HL-60/S4 (cell line): ENCODE measurements at regions not wholly inside any gene's neighbourhood (a gene's known extent, or its start where the extent isn't known, plus 50 kb on each side); places are given as distances from the start of the nearest gene placed in this dataset.

Source experiments
- in situ Hi-C: fragments of 300-500 bp; cut with MboI; formaldehyde crosslinking; loops from 2 replicates; pipeline ENCODE4 v1.14.3; 2022; ENCODE audit warnings: low sequenced_read_pairs

GRCh38 chr2:190805843-190806242, 74.8 kb upstream of the GLS start:
- in situ Hi-C loops: no loop called here

DNA sequence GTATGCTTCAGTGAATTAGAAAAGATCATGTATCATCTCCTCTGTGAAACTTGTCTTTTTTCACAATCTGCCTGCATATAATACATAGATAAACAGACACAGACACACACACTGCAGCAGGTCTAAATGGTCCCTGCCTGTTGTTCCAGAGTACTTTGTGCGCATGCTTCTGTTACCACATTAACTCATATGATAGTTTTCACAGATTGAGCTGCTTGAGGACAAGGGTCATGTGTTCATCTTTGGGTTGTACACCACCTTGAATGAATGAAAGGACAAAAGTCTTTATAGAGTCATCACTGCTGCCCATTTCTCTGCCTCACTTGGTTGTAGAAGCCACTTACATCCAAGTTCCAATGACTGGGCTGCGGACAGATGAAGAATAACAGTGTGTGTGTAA, 72.7 kb upstream of the GLS start:
- in situ Hi-C loops: no loop called here

- in situ Hi-C loops: no loop called here
Measured at GRCh38 chr2:190809139-190809764, 71.4 kb upstream of the GLS start.

GRCh38 chr2:190809876-190810525, 70.6 kb upstream of the GLS start:
- in situ Hi-C loops: no loop called here

DNA sequence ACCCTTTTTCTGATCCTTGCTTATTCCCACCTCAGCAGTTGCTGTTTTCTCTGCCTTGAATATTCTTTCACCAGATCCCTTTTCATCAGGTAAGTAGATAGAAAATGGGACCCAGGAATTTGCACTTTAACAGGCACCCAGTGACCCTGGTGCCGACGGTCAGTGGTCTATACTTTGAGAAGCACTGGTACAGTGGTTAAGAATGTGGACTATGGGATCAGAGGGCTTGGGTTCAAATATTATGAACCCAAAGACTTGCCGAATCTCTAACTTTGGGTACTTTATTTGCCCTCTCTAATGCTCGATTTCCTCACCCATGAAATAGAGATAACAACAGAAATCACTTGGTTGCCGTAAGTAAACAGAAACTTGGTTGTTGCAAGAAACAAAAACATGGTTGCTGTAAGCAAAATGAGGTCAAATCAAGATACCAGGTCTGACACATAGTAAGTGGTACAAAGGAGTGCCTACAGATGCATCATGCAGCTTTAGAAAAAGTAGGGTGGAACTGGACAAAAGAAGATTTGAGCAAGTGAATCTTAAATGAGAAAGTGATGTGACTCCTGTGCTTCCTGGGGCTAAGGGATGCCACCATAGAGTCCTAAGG, 69.5 kb upstream of the GLS start:
- in situ Hi-C loops: no loop called here

DNA sequence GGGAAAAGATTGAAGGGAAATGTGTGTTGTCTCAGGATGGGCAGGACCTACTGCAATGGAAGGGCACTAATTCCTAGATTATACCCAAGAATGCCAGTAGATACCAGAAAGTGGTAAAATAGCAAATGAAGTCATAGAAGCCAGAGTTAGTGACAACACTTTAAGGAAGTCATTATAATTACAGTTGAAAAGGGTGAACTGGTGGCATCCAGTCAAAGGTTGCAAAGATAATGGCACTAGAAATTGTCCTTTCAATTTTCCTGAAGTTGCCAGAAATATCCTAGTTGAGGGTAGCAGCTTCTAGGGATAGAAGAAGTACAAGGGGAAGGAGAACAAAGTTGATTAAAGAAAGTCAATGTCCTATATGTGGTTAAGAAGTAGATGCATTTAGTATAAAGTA, 68.8 kb upstream of the GLS start:
- in situ Hi-C loops: no loop called here

GRCh38 chr2:190812506-190813294, 67.9 kb upstream of the GLS start:
- in situ Hi-C loops: no loop called here

DNA sequence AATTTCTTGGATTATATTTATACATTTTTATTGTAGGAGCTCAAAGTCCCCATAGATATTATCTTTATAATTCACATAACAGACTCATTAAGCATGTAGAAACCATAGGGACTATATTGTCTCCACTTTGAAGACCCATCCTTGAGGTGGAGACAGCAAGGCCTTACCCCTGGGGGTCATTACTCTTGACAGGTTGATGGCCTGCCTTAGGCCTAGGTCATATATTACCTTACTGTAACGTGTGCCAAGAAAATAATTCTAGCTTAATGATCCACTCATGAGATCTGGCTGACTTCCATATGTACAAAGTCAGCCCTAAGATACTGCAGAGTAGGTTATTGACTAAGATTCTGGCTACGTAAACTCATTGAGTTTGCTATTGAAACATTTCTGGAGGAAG, 65.4 kb upstream of the GLS start:
- in situ Hi-C loops: no loop called here

DNA sequence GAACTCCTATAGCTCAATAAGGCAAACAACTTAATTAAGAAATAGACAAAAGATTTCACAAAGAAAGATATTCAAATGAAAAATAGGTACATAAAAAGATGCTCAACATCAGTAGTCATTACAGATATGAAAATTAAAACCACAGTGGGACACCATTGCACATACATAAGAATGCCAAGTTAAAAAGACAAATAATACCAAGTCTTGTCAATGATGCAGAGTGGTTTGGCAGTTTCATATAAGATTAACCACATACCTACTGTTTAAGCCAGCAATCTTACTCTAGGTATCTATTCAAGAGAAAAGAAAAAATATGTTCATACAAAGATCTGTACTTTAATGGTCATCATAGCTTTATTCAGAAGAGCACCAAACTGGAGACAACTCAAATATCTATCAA, 63.5 kb upstream of the GLS start:
- in situ Hi-C loops: no loop called here

DNA sequence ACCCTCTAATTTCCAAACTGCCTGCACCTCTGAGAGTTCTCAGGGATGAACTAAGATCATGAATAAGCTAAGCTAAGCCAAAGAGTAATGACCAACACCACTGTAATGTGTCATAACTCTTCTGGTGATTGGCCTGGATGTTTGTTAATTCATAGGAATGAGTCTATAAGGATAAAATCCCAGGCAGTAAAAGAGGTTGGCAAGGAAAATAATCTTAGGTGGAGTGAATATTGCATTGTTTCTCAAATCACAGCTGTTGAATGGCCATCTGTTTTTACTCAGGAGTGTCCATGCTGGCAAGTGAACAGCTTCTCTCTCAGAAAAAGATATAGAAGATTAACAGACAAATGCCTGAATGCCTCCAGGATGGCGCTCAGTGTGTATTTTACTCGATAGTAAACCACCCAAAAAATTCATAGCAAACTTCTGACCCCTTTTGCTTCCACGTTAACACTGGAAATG, 60.8 kb upstream of the GLS start:
- in situ Hi-C loops: no loop called here

DNA sequence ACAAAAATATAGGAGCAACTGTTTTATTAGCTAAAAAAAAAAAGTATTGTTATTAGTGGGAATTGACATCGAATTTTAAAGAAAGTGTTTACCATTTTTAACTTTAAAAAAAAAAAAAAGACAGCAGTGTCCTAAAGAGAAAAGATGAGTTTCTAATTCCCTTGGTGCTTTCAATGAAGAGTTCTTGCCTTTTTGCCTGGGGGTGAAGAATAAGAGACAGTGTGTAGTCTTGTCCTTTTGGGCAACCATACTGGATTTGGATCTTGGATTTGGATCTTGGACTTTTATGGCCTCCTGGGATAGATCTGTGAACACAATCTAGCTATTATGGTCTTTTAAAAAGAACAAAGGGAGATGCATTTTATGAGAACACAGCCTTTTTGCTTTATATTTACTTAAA, 60.2 kb upstream of the GLS start:
- in situ Hi-C loops: no loop called here

- in situ Hi-C loops: no loop called here
Measured at GRCh38 chr2:190822043-190822442, 58.6 kb upstream of the GLS start.

DNA sequence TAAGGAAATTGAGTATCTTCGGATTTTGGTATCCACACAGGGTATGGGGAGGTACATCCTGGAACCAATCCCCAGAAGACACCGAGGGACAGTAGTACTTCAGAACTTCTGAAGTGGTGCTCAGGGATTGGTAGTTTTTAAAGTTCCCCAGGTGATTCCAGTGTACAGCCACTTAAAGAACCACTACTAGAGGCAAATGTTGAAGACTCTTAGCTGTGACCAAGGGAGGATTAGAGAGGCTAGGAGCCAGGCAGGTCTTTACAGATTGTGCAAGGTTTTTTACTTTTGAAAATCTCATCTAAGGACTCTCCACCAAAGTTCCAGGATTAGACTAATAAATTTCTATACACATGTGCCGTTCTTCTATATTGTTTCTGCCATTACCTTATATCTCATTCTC, 52.9 kb upstream of the GLS start:
- in situ Hi-C loops: no loop called here

DNA sequence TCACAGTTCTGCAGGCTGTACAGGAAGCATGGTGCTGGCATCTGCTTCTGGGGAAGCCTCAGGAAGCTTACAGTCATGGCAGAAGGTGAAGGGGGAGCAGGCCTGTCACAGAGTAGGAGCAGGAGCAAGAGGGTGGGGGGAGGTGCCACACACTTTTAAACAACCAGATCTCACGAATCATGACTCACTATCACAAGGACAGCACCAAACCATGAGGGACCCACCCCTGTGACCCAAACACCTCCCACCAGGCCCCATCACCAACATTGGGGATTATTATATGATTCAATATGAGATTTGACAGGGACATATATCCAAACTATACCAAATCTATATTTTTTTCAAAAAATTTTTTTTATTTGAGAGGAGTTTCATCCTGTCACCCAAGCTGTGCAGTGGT, 51.0 kb upstream of the GLS start:
- in situ Hi-C loops: no loop called here
